HCT116 (cell line): ENCODE measurements at regions not wholly inside any gene's neighbourhood (a gene's known extent, or its start where the extent isn't known, plus 50 kb on each side); places are given as distances from the start of the nearest gene placed in this dataset.

Experiments used
- EZH2 ChIP-seq: fragments of 200-600 bp; sonication (generic); IDR thresholded peaks from 2 replicates; pipeline ENCODE4 v1.6.1; 2017; ENCODE audit warnings: antibody characterized with exemption, mixed run types
- JUND ChIP-seq: IDR thresholded peaks from 2 replicates; pipeline ENCODE4 v1.6.1; 2012
- SIN3A ChIP-seq: IDR thresholded peaks from 2 replicates; pipeline ENCODE4 v1.6.1; 2012; ENCODE audit warnings: low read depth
- SP1 ChIP-seq: IDR thresholded peaks from 2 replicates; pipeline ENCODE4 v1.6.1; 2012; ENCODE audit warnings: low read depth
- YY1 ChIP-seq: IDR thresholded peaks from 2 replicates; pipeline ENCODE4 v1.6.1; 2011; ENCODE audit warnings: low read length, low read depth, moderate library complexity, mild to moderate bottlenecking; ENCODE audit not compliant: insufficient replicate concordance; ENCODE audit errors: extremely low read depth
- ZBTB33 ChIP-seq: IDR thresholded peaks from 2 replicates; pipeline ENCODE4 v1.6.1; 2011; ENCODE audit warnings: mild to moderate bottlenecking, low read length, moderate library complexity; ENCODE audit not compliant: insufficient replicate concordance; ENCODE audit errors: extremely low read depth
- TF ChIP-seq, protein P1 (sequence below), 3 experiments: fragments of 200-600 bp in 1 of 3; sonication (generic) in 1 of 3; IDR thresholded peaks in 2 of 3; conservative IDR thresholded peaks in 1 of 3; 2 replicates each; pipeline ENCODE4 v1.5.1; 2012 to 2017; ENCODE audit warnings: low read depth in 2 of 3, low read length in 2 of 3, antibody characterized with exemption in 1 of 3, borderline replicate concordance in 1 of 3, control low read depth in 1 of 3, mild to moderate bottlenecking in 1 of 3, mixed read lengths in 1 of 3, mixed run types in 1 of 3, moderate library complexity in 1 of 3; ENCODE audit not compliant: insufficient read depth in 1 of 3

- TF ChIP-seq JUND: no peak
- no peak for TF ChIP-seq YY1
- no peak for TF ChIP-seq SIN3A
- TF ChIP-seq, protein P1, sequence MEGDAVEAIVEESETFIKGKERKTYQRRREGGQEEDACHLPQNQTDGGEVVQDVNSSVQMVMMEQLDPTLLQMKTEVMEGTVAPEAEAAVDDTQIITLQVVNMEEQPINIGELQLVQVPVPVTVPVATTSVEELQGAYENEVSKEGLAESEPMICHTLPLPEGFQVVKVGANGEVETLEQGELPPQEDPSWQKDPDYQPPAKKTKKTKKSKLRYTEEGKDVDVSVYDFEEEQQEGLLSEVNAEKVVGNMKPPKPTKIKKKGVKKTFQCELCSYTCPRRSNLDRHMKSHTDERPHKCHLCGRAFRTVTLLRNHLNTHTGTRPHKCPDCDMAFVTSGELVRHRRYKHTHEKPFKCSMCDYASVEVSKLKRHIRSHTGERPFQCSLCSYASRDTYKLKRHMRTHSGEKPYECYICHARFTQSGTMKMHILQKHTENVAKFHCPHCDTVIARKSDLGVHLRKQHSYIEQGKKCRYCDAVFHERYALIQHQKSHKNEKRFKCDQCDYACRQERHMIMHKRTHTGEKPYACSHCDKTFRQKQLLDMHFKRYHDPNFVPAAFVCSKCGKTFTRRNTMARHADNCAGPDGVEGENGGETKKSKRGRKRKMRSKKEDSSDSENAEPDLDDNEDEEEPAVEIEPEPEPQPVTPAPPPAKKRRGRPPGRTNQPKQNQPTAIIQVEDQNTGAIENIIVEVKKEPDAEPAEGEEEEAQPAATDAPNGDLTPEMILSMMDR (IDR thresholded peaks at IDR 0.05 in 2 of 3, conservative IDR thresholded peaks at IDR 0.05 in 1 of 3; ENCODE audit: borderline replicate concordance in 1 of 3, insufficient read depth in 1 of 3, low read depth in 2 of 3, low read length in 2 of 3): no peak
- TF ChIP-seq EZH2: no peak
- TF ChIP-seq ZBTB33: no peak
- TF ChIP-seq SP1: no peak
These were observed 166.4 kb downstream of the PRELID2 start for GRCh38 chr5:145668714-145669113.
